Panc1 (cell line): ENCODE measurements at regions not wholly inside any gene's neighbourhood (a gene's known extent, or its start where the extent isn't known, plus 50 kb on each side); places are given as distances from the start of the nearest gene placed in this dataset.
"Not testable (repeated sequence)": the region's sequence is repeated elsewhere in the genome, so short reads cannot be mapped to it uniquely, and the experiment has no call there.

ENCODE experiments used
- CTCF ChIP-seq: fragments of 450-650 bp; IDR thresholded peaks from 2 replicates; pipeline ENCODE4 v1.5.1; 2017; ENCODE audit warnings: mild to moderate bottlenecking
- POLR2AphosphoS5 ChIP-seq: IDR thresholded peaks from 2 replicates; pipeline ENCODE4 v1.6.1; 2012; ENCODE audit warnings: mild to moderate bottlenecking, low read depth, low read length, moderate library complexity
- REST ChIP-seq, 2 experiments: IDR thresholded peaks; 2 replicates each; pipeline ENCODE4 v1.6.1; 2011 to 2012; ENCODE audit warnings: low read depth in 2 of 2, control low read depth in 1 of 2, low read length in 1 of 2, mild to moderate bottlenecking in 1 of 2, moderate library complexity in 1 of 2; ENCODE audit not compliant: insufficient read depth in 1 of 2
- SIN3A ChIP-seq: IDR thresholded peaks from 2 replicates; pipeline ENCODE4 v1.6.1; 2012; ENCODE audit warnings: low read depth, mild to moderate bottlenecking, low read length, moderate library complexity, borderline replicate concordance; ENCODE audit not compliant: insufficient read depth
- TCF7L2 ChIP-seq: IDR thresholded peaks from 2 replicates; pipeline ENCODE4 v1.6.1; 2011; ENCODE audit warnings: mild to moderate bottlenecking, low read depth, low read length, inconsistent platforms

GRCh38 chr9:85792057-85792456 lies 50.3 kb upstream of the AGTPBP1 start:
- TF ChIP-seq CTCF; SIN3A; REST (IDR thresholded peaks at IDR 0.05; ENCODE audit: insufficient read depth in 1 of 2, low read depth in 2 of 2, low read length in 1 of 2); TCF7L2; POLR2AphosphoS5: not testable (repeated sequence)
